ENCODE measurements at regions not wholly inside any gene's neighbourhood (a gene's known extent, or its start where the extent isn't known, plus 50 kb on each side); places are given as distances from the start of the nearest gene placed in this dataset.

DNA sequence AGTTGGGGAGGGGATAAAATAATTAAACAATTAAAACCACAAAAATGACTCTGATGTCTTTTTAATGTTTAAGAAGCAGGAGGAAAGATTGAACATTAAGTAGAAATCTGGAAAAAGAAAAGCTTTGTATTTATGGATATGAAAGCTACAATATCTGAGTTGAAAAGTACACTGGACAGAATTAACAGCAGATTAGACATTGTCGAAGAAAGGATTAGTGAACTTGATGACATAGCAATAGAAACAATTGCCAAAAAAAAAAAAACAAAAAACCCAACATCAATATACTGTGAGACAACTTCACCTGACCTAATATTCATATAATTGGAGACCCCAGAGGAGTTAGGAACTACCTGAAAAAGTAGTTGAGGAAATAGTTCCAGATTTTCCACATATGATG is 289.5 kb upstream of the RGS6 start:
- intact Hi-C loops (cut with micrococcal nuclease) = no loop called here
- no TSS peak for BruUV-seq (replicated peaks)

More for the DNA sequence above, 289.5 kb upstream of the RGS6 start:
- CTCF ChIA-PET = no interaction called here
- no peaks in the 10 kb centered on the region for H3K27me3 ChIP-seq (ENCODE audit: control insufficient read depth in 2 of 2, insufficient read depth in 2 of 2, low read length in 2 of 2)
- no peak overlapping the region for H3K9ac ChIP-seq (replicated peaks; ENCODE audit: extremely low read depth, insufficient read depth, low read length)
- DNase-seq (ENCODE audit: low read depth, low spot score) (no peak), FAIRE-seq (no peak)
- H3K9me1 ChIP-seq (replicated peaks; ENCODE audit: control insufficient read depth, extremely low read depth, insufficient read depth, low read length) = no peaks in the 10 kb centered on the region
- dilution Hi-C loops (cut with MboI; ENCODE audit: extremely low pct_ligation_motif_present, low sequenced_read_pairs) = no loop called here
- H3K4me2 ChIP-seq (ENCODE audit: insufficient read depth, low read length) = no peak overlapping the region
- H3K36me3 ChIP-seq (ENCODE audit: control insufficient read depth in 2 of 2, extremely low read depth in 1 of 2, insufficient read depth in 2 of 2, low read length in 2 of 2) = no peaks in the 10 kb centered on the region
- no peaks in the 10 kb centered on the region for H3K79me2 ChIP-seq (ENCODE audit: control insufficient read depth, insufficient read depth, low read length)
- H4K20me1 ChIP-seq (replicated peaks; ENCODE audit: control insufficient read depth, extremely low read depth, insufficient read depth, low read length) = no peaks in the 10 kb centered on the region
- H3K9me3 ChIP-seq (replicated peaks; ENCODE audit: control insufficient read depth, insufficient read depth, low read length) = no peaks in the 10 kb centered on the region
- H3K4me1 ChIP-seq (ENCODE audit: control insufficient read depth, extremely low read depth, insufficient read depth, low read length) = no peaks in the 10 kb centered on the region
- TF ChIP-seq JUN (IDR thresholded peaks at IDR 0.05; ENCODE audit: borderline replicate concordance, insufficient read depth, insufficient read length, low read depth) (no peak), FOS (IDR thresholded peaks at IDR 0.05; ENCODE audit: borderline replicate concordance, insufficient read depth, low read length) (no peak), POLR2A (IDR thresholded peaks at IDR 0.05; ENCODE audit: low read depth, low read length) (no peak), EZH2 (IDR thresholded peaks at IDR 0.05; ENCODE audit: borderline replicate concordance, low read depth, low read length, severe bottlenecking) (no peak), GATA2 (IDR thresholded peaks at IDR 0.05; ENCODE audit: insufficient read depth, insufficient read length, low read depth, low read length) (no peak), POLR2AphosphoS5 (IDR thresholded peaks at IDR 0.05; ENCODE audit: insufficient read depth, low read depth, low read length) (no peak), MYC (IDR thresholded peaks at IDR 0.05; ENCODE audit: low read depth, low read length) (no peak)
- TF ChIP-seq, protein P1, sequence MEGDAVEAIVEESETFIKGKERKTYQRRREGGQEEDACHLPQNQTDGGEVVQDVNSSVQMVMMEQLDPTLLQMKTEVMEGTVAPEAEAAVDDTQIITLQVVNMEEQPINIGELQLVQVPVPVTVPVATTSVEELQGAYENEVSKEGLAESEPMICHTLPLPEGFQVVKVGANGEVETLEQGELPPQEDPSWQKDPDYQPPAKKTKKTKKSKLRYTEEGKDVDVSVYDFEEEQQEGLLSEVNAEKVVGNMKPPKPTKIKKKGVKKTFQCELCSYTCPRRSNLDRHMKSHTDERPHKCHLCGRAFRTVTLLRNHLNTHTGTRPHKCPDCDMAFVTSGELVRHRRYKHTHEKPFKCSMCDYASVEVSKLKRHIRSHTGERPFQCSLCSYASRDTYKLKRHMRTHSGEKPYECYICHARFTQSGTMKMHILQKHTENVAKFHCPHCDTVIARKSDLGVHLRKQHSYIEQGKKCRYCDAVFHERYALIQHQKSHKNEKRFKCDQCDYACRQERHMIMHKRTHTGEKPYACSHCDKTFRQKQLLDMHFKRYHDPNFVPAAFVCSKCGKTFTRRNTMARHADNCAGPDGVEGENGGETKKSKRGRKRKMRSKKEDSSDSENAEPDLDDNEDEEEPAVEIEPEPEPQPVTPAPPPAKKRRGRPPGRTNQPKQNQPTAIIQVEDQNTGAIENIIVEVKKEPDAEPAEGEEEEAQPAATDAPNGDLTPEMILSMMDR (IDR thresholded peaks at IDR 0.05; ENCODE audit: extremely low read depth in 1 of 2, insufficient read depth in 1 of 2, low read depth in 1 of 2, low read length in 2 of 2) = no peak
- TF ChIP-seq, protein P2, sequence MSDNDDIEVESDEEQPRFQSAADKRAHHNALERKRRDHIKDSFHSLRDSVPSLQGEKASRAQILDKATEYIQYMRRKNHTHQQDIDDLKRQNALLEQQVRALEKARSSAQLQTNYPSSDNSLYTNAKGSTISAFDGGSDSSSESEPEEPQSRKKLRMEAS (IDR thresholded peaks at IDR 0.05; ENCODE audit: insufficient read depth, insufficient read length) = no peak
- POLR2A ChIA-PET = no interaction called here
- H3K27ac ChIP-seq (ENCODE audit: insufficient read depth, low read depth, low read length) = no peak overlapping the region
- no peak overlapping the region for H2AFZ ChIP-seq (ENCODE audit: low read depth, low read length)
- H3K4me3 ChIP-seq (replicated peaks in 1 of 3; ENCODE audit: insufficient read depth in 1 of 3, low read depth in 1 of 3, low read length in 3 of 3) = no peak overlapping the region
